Activated CD4-positive, alpha-beta T cell treated with anti-CD3 and anti-CD28 coated beads for 36 hours (primary cell): ENCODE measurements at regions not wholly inside any gene's neighbourhood (a gene's known extent, or its start where the extent isn't known, plus 50 kb on each side); places are given as distances from the start of the nearest gene placed in this dataset.

Experiments used
- ATAC-seq: fragments of 200-7000 bp; cut with Tn5 transposase; one replicate; pipeline ENCODE4 v1.10.0; 2021; ENCODE audit warnings: mild to moderate bottlenecking, moderate library complexity
- CTCF ChIA-PET: fragments of 350-600 bp; sonication (Branson Sonifier 250); formaldehyde crosslinking; loops from one replicate; lab custom pipeline; 2021; ENCODE audit warnings: antibody characterized with exemption; lab: Charles Lee
- POLR2A ChIA-PET: fragments of 350-600 bp; sonication (Branson Sonifier 250); formaldehyde crosslinking; loops from one replicate; lab custom pipeline; 2021; ENCODE audit warnings: antibody characterized with exemption, inconsistent platforms; lab: Charles Lee
- DNase-seq: peaks from one replicate; pipeline ENCODE4 v3.0.0-alpha.2; 2020
- H3K27ac Mint-ChIP-seq: one replicate; pipeline ENCODE4 v1.8.0; 2021; ENCODE audit warnings: mixed read lengths
- H3K27me3 Mint-ChIP-seq: one replicate; pipeline ENCODE4 v1.8.0; 2021; ENCODE audit warnings: mixed read lengths
- H3K36me3 Mint-ChIP-seq: one replicate; pipeline ENCODE4 v1.8.0; 2021; ENCODE audit warnings: low read depth, mixed read lengths
- H3K4me1 Mint-ChIP-seq: one replicate; pipeline ENCODE4 v1.8.0; 2021; ENCODE audit warnings: mixed read lengths
- H3K4me3 Mint-ChIP-seq: one replicate; pipeline ENCODE4 v1.8.0; 2021; ENCODE audit warnings: mild to moderate bottlenecking, moderate library complexity, mixed read lengths
- H3K9me3 Mint-ChIP-seq: one replicate; pipeline ENCODE4 v1.8.0; 2021; ENCODE audit warnings: low read depth, mixed read lengths
- intact Hi-C, 2 experiments: fragments of 100-400 bp; cut with DNase I in 1 of 2; cut with micrococcal nuclease in 1 of 2; formaldehyde crosslinking; loops; one replicate each; pipeline versions ENCODE4 v1.14.2 to v1.15.1; 2022 to 2024; cut with DNase I, micrococcal nuclease

DNA sequence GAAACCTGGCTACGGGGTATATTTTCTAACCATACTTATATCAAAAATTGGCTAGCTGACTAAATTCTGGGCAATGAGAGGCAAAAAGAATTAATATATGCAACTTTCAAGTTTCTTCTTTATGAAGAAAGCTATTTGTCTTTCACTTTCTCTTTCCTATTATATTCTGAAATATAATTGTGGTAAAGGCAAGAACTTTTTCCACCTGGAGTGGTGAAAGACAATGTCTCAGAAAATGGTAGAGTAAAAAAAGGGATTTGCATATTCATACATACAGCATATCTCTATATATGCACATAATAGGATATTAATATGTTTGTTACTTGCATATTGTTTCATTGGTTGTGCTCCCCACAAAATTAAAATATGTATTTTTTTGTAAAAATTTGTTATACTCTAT, 793.8 kb downstream of the PLA2G4A start:
- no peaks in the 10 kb centered on the region for H3K36me3 Mint-ChIP-seq
- no peak for ATAC-seq
- no peak overlapping the region for H3K4me3 Mint-ChIP-seq
- CTCF ChIA-PET, result no interaction called here
- H3K27ac Mint-ChIP-seq, result no peak overlapping the region
- H3K9me3 Mint-ChIP-seq, result peaks cover 5% of the 10 kb centered on the region
- no peak for DNase-seq
- no peaks in the 10 kb centered on the region for H3K4me1 Mint-ChIP-seq
- POLR2A ChIA-PET, result no interaction called here
- intact Hi-C loops, result no loop called here
- H3K27me3 Mint-ChIP-seq, result no peaks in the 10 kb centered on the region

DNA sequence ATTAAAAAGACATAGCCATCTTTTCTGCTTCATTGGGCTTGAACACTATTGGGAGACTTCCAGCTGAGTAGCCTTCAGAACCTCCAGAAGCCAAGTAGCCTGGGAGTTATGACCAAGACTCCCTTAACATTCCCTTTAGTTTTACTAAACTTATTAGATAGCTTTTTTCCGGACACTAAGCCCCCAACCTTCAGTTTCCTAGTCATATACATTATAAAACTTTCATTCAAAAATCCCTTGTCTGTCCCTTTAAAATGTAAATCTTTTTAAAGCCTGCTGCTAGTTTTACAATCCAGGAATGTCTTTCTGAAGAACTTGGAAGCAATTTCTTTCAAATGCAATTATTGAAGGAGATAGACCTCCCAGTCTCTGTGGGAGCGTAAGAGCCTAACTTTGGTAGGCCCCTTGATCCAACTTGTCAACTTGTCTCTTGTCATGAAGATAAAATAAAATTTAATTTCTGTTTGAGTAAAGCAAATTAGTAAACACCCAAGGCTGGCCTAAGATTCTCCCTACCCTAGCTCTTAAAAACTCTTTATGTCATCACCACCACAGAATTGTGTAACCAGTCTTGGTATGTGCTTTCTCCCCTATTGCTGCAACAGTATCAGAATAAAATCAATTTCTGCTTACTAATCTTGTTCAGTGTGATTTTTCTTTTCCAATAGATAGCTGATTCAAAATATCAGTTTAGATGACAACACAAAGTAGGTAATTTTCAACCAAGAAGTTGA, 796.2 kb downstream of the PLA2G4A start:
- H3K27ac Mint-ChIP-seq, result no peak overlapping the region

DNA sequence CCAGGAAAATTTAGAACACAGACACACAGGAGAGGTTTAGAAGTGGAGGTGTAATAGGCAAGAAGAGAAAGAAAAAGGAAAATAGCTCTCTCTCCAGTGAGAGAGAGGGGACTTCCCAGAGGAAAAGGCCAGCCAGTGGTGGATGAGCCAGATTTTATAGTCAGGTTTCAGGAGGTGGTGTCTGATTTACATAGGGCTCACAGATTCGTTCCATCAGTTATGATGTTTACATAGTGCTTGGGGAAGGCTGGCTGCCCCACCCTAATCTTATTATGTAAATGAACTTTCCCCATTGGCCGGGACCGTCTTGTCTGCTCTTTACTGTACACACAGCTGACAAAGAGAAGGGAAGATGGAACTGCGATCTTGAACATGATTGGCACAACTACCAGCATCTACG, 797.3 kb downstream of the PLA2G4A start:
- Mint-ChIP-seq H3K27ac (no peak overlapping the region), H3K9me3 (peaks cover 5% of the 10 kb centered on the region), H3K36me3 (no peaks in the 10 kb centered on the region), H3K4me1 (no peaks in the 10 kb centered on the region), H3K4me3 (no peak overlapping the region), H3K27me3 (no peaks in the 10 kb centered on the region)
- CTCF ChIA-PET, result no interaction called here
- DNase-seq (no peak), ATAC-seq (no peak)
- intact Hi-C loops, result no loop called here
- POLR2A ChIA-PET, result no interaction called here

More for the DNA sequence above, 796.2 kb downstream of the PLA2G4A start:
- POLR2A ChIA-PET, result no interaction called here
- ATAC-seq, result no peak
- H3K9me3 Mint-ChIP-seq, result peaks cover 2% of the 10 kb centered on the region
- H3K4me3 Mint-ChIP-seq, result no peak overlapping the region
- intact Hi-C loops, result no loop called here
- DNase-seq, result no peak
- CTCF ChIA-PET, result no interaction called here
- H3K27me3 Mint-ChIP-seq, result no peaks in the 10 kb centered on the region
- H3K36me3 Mint-ChIP-seq, result no peaks in the 10 kb centered on the region
- no peaks in the 10 kb centered on the region for H3K4me1 Mint-ChIP-seq

DNA sequence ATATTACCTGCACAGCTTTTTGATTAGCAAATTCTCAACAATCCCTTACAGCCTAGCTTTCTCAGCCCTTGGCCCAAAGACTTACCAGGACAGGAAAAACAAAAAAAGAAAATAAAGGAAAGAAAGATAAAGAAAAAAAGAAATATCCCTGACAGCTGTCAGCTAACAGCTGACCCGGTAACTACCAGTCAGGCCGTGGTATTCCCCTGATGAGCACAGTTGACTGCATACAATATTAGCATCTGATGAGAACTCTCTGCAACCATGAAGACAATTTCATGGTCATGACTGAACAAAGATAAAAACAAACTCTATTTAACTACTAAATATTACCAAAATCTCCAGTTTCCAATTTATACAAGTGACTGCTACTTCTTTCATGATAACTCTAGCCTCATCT, 798.8 kb downstream of the PLA2G4A start:
- H3K36me3 Mint-ChIP-seq, result no peaks in the 10 kb centered on the region
- ATAC-seq (no peak), DNase-seq (no peak)
- H3K27me3 Mint-ChIP-seq, result no peaks in the 10 kb centered on the region
- no peak overlapping the region for H3K27ac Mint-ChIP-seq
- POLR2A ChIA-PET, result no interaction called here
- H3K4me3 Mint-ChIP-seq, result no peak overlapping the region
- CTCF ChIA-PET, result no interaction called here
- peaks cover 12% of the 10 kb centered on the region for H3K9me3 Mint-ChIP-seq
- no peaks in the 10 kb centered on the region for H3K4me1 Mint-ChIP-seq
- intact Hi-C loops, result no loop called here

DNA sequence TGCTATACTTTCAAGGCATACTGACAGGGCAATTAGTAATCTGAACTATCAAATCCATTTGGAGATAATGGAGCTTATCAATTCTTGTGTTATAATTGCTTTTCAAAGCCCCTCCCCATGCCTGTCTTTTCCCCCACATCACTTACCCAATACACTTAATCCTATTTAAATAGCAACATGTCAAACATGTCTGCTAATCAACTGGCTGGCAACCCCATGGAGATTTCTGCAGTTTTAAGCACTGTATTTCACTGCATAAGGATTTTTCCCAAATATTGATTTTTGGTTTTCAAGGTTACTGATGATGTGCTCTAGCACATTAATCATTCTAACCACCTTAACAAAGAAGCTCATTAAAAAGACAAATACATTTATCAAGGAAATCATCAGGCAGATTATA, 800.3 kb downstream of the PLA2G4A start:
- Mint-ChIP-seq H3K36me3 (no peaks in the 10 kb centered on the region), H3K4me1 (no peaks in the 10 kb centered on the region), H3K27me3 (no peaks in the 10 kb centered on the region), H3K27ac (no peak overlapping the region), H3K9me3 (peaks cover 12% of the 10 kb centered on the region), H3K4me3 (no peak overlapping the region)
- no peak for DNase-seq
- ChIA-PET CTCF (no interaction called here), POLR2A (no interaction called here)
- ATAC-seq, result no peak
- intact Hi-C loops, result no loop called here

DNA sequence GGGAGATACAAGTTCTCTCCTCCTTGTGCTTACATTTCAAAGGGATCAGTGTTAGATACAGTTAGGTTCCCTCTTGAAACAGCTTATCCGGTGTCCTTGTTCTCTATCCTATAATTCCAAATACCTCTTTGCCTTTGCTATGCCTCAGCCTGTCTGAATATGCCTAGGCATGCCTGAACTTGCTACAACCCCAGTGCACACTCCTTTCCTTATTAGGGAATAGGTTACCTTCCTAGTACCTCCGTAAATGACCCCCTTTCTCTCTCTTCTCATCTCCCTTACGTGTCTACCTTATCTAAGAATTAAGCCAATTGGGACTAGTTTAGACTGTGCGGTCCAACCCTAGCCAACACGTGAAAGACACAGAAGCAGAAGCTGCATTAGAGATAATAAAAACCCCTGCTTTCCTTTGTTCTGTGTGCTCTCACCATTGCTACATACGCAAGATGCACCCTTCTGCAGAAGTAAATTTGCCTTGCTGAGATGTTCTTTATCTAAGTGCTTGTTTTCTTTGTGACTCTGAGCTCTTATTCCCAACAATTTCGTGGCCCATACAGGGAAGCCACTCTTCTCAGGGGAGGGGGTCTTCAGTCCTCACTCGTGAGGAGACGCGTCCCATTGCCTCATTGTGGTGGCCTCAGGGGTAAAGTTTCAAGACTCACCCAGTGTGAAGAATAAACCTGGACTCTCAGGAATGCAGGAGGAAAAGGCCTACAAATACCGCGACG, 802.1 kb downstream of the PLA2G4A start:
- H3K9me3 Mint-ChIP-seq, result peaks cover 12% of the 10 kb centered on the region
- no peak for DNase-seq
- ChIA-PET CTCF (no interaction called here), POLR2A (no interaction called here)
- no peaks in the 10 kb centered on the region for H3K36me3 Mint-ChIP-seq
- H3K27me3 Mint-ChIP-seq, result no peaks in the 10 kb centered on the region
- intact Hi-C loops, result no loop called here
- H3K27ac Mint-ChIP-seq, result no peak overlapping the region
- H3K4me1 Mint-ChIP-seq, result no peaks in the 10 kb centered on the region
- ATAC-seq, result no peak
- no peak overlapping the region for H3K4me3 Mint-ChIP-seq

DNA sequence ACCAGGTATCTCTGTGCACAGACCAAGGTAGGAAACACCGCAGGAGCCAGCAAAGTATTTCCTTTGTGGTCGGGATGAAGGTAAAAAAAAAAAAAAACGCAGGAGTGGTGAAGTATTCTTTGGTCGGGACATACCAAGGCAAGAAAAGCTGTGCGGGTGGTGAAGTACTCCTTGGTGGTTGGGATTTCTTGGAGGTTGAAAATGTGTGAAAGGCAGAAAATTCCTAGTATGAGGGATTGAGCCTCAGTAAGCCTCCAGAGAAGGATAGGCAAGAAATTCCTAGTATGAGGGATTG, 802.6 kb downstream of the PLA2G4A start:
- ChIA-PET POLR2A (no interaction called here), CTCF (no interaction called here)
- Mint-ChIP-seq H3K9me3 (peaks cover 12% of the 10 kb centered on the region), H3K27ac (no peak overlapping the region), H3K4me1 (no peaks in the 10 kb centered on the region), H3K36me3 (no peaks in the 10 kb centered on the region), H3K27me3 (no peaks in the 10 kb centered on the region), H3K4me3 (no peak overlapping the region)
- intact Hi-C loops, result no loop called here
- no peak for DNase-seq
- ATAC-seq, result no peak

DNA sequence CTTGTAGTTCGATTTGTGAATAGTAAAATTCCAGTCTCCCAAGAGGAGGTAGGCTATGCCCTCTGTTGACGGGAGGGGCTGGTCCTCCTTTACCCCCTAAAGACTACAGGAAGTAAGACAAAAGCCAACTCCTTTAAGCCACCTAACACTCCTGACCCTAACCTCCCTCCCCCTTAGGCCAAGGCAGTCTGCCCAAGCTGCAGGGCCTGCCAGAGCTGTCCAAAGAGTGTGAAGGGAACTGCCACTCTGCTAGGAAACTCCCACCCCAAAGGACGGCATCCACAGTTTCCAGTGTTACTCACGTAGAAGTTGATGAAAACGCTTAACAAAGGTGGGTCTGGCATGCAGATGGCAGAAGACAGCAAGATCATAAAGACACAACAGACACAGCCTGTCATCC, 803.2 kb downstream of the PLA2G4A start:
- CTCF ChIA-PET, result no interaction called here

DNA sequence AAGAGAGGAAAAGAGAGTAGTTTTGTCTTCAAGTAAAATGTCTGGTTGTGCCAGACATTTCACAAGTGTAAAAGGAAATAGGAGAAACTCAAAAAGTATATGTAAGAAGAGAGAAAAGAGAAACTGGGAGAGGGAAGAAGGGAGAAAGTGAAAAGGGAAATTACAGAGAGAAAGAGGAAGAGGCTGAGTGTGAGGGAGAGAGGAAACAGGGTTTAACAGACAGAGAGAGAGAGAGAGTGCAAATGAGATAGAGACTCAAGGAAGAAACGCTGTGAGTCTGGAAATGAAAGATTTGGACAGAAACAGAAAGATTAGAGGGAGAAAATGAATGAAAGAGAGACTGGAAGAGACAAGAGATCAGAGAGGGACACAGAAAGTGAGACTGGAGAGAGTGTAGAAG, 806.2 kb downstream of the PLA2G4A start:
- Mint-ChIP-seq H3K27ac (no peak overlapping the region), H3K4me3 (no peak overlapping the region), H3K36me3 (no peaks in the 10 kb centered on the region), H3K27me3 (no peaks in the 10 kb centered on the region), H3K4me1 (no peaks in the 10 kb centered on the region), H3K9me3 (peaks cover 12% of the 10 kb centered on the region)
- ChIA-PET POLR2A (no interaction called here), CTCF (interaction anchor here (1.0 kb wide), 1 partner anchor 11 kb away, joined by 3 read pairs; no protein-coding TSS in a partner anchor)
- DNase-seq, result no peak
- no peak for ATAC-seq
- intact Hi-C loops, result no loop called here

More for the DNA sequence above, 803.2 kb downstream of the PLA2G4A start:
- POLR2A ChIA-PET, result no interaction called here
- intact Hi-C loops, result no loop called here
- no peak overlapping the region for H3K4me3 Mint-ChIP-seq
- H3K9me3 Mint-ChIP-seq, result peaks cover 12% of the 10 kb centered on the region
- H3K27ac Mint-ChIP-seq, result no peak overlapping the region
- DNase-seq, result no peak
- no peak for ATAC-seq
- H3K36me3 Mint-ChIP-seq, result no peaks in the 10 kb centered on the region
- no peaks in the 10 kb centered on the region for H3K4me1 Mint-ChIP-seq
- H3K27me3 Mint-ChIP-seq, result no peaks in the 10 kb centered on the region

DNA sequence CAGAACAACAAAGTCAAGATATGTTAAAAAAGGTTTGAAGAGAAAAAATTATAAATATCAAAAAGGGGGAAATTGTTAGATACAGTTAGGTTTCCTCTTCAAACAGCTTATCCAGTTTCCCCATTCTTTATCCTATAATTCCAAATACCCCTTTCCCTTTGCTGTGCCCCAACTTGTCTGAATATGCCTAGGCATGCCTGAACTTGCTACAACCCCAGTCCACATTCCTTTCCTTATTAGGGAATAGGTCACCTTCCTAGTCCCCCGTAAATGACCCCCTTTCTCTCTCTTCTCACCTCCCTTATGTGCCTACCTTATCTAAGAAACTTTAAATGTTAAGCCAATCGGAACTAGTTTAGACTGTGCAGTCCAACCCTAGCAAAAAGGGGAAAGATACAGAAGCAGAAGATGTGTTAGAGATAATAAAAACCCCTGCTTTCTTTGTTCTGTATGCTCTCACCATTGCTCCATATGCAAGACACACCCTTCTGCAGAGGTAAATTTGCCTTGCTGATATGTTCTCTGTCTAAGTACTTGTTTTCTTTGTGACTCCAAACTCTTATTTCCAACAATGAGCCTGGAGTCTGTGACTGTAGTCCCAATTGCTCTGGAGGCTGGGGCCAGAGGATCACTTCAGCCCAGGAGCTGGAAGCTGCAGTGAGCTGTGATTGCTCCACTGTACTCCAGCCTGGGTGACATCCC, 810.1 kb downstream of the PLA2G4A start:
- Mint-ChIP-seq H3K27ac (no peak overlapping the region), H3K4me3 (no peak overlapping the region), H3K27me3 (no peaks in the 10 kb centered on the region), H3K4me1 (no peaks in the 10 kb centered on the region), H3K36me3 (no peaks in the 10 kb centered on the region), H3K9me3 (peaks cover 4% of the 10 kb centered on the region)
- intact Hi-C loops, result no loop called here
- DNase-seq (no peak), ATAC-seq (no peak)
- POLR2A ChIA-PET, result no interaction called here
- CTCF ChIA-PET, result no interaction called here

DNA sequence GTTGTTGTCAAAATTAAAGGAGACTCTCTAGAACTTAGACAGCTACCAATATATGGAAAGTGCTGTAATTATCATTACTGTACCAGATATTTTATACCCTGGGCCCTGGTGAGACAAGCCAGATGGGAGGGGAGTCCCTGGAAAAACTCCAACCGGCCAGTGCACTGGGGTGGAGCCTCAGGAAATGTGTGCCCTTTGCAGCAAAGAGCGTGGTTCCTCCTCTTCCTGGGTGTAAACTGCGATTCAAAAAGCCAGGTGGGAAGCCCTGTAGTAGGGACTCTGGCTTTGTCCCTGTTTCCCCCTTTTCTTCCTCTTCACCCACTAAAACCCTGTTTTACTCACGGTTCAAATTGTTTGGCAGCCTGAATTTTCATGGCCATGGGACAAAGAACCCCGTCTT, 812.3 kb downstream of the PLA2G4A start:
- Mint-ChIP-seq H3K36me3 (no peaks in the 10 kb centered on the region), H3K27ac (no peak overlapping the region), H3K9me3 (peaks cover 4% of the 10 kb centered on the region), H3K4me3 (no peak overlapping the region), H3K27me3 (no peaks in the 10 kb centered on the region), H3K4me1 (no peaks in the 10 kb centered on the region)
- DNase-seq (no peak), ATAC-seq (no peak)
- ChIA-PET POLR2A (no interaction called here), CTCF (interaction anchor here (0.7 to 0.8 kb wide), 2 partner anchors 23 to 538 kb away, joined by 3 read pairs; no protein-coding TSS in a partner anchor)
- intact Hi-C loops, result no loop called here

DNA sequence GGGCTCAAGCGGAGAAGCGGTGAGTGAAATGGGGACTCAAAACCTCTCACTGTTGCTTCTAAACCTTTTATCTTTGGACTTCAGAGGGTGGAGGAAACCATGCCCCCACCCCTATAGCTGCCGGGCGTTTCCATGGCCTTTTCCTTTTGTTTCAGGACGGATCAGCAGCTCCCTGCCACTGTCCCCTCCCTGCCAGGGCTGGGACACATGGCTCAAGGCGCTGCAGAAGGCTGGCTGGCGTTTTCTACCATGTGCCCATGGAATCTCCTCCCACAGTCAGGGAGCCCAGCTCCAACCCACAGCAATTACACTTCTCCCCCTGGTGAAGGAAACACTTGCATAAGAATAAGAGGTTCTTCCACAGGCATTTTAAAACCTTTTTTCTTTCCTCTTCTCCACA, 812.7 kb downstream of the PLA2G4A start:
- Mint-ChIP-seq H3K9me3 (peaks cover 4% of the 10 kb centered on the region), H3K4me3 (no peak overlapping the region), H3K36me3 (no peaks in the 10 kb centered on the region), H3K4me1 (no peaks in the 10 kb centered on the region), H3K27me3 (no peaks in the 10 kb centered on the region), H3K27ac (no peak overlapping the region)
- DNase-seq (no peak), ATAC-seq (no peak)
- intact Hi-C loops, result no loop called here
- CTCF ChIA-PET, result interaction anchor here (0.7 to 0.8 kb wide), 2 partner anchors 23 to 538 kb away, joined by 3 read pairs; no protein-coding TSS in a partner anchor
- POLR2A ChIA-PET, result no interaction called here
